HEK293 (cell line): ENCODE measurements at regions not wholly inside any gene's neighbourhood (a gene's known extent, or its start where the extent isn't known, plus 50 kb on each side); places are given as distances from the start of the nearest gene placed in this dataset.
A peak's percentile ranks its signal among the peaks of the same experiment; 100 is the strongest.

Experiments used
- CTCF ChIA-PET: fragments of 350-600 bp; formaldehyde crosslinking; extraction: SDS; loops from one replicate; lab custom pipeline; 2021; ENCODE audit warnings: antibody characterized with exemption; lab: Yijun Ruan, JAX
- POLR2A ChIA-PET: fragments of 300-600 bp; formaldehyde crosslinking; extraction: SDS; loops from one replicate; lab custom pipeline; 2020; ENCODE audit warnings: antibody characterized with exemption, inconsistent platforms; lab: Yijun Ruan, JAX
- H3K27ac ChIP-seq: fragments of 200-500 bp; sonication (Bioruptor generic); 2 replicates; pipeline ENCODE4 v1.5.1; 2014; ENCODE audit warnings: low read depth, low read length, control low read depth, inconsistent platforms; ENCODE audit errors: extremely low read depth
- H3K36me3 ChIP-seq, 2 experiments: fragments of 200-500 bp in 1 of 2; sonication (Bioruptor generic) in 1 of 2; 1 replicate in 1 of 2; 2 replicates in 1 of 2; pipeline ENCODE4 v1.5.1; 2014 to 2017; ENCODE audit warnings: inconsistent platforms in 2 of 2, low read length in 2 of 2; ENCODE audit not compliant: control insufficient read depth in 2 of 2, insufficient read depth in 1 of 2
- H3K4me1 ChIP-seq: fragments of 200-500 bp; sonication (Bioruptor generic); 2 replicates; pipeline ENCODE4 v1.5.1; 2014; ENCODE audit warnings: mild to moderate bottlenecking, low read length, inconsistent platforms; ENCODE audit not compliant: control insufficient read depth, insufficient read depth
- H3K4me3 ChIP-seq: 2 replicates; pipeline ENCODE4 v1.5.1; 2011; ENCODE audit warnings: low read depth, mild to moderate bottlenecking, control low read depth, low read length, moderate library complexity
- H3K9me3 ChIP-seq: fragments of 200-500 bp; sonication (Bioruptor generic); 2 replicates; pipeline ENCODE4 v1.5.1; 2014; ENCODE audit warnings: low read depth, low read length, inconsistent platforms; ENCODE audit not compliant: control insufficient read depth, insufficient read depth
- FEZF1 ChIP-seq: fragments of 450-650 bp; formaldehyde crosslinking; IDR thresholded peaks from 2 replicates; pipeline ENCODE4 v1.5.1; 2016; ENCODE audit warnings: missing biosample characterization, missing genetic modification characterization
- INSM2 ChIP-seq: fragments of 450-650 bp; formaldehyde crosslinking; IDR thresholded peaks from 2 replicates; pipeline ENCODE4 v1.5.1; 2016; ENCODE audit warnings: missing biosample characterization, missing genetic modification characterization
- KLF16 ChIP-seq: fragments of 450-650 bp; formaldehyde crosslinking; IDR thresholded peaks from 2 replicates; pipeline ENCODE4 v1.5.1; 2017; ENCODE audit warnings: missing biosample characterization, missing genetic modification characterization
- SP2 ChIP-seq: fragments of 450-650 bp; formaldehyde crosslinking; IDR thresholded peaks from 2 replicates; pipeline ENCODE4 v1.5.1; 2016; ENCODE audit warnings: missing biosample characterization, missing genetic modification characterization
- ZBTB6 ChIP-seq: fragments of 450-650 bp; formaldehyde crosslinking; IDR thresholded peaks from 2 replicates; pipeline ENCODE4 v1.5.1; 2017; ENCODE audit warnings: missing biosample characterization, missing genetic modification characterization
- ZBTB8A ChIP-seq: fragments of 450-650 bp; formaldehyde crosslinking; IDR thresholded peaks from 2 replicates; pipeline ENCODE4 v1.5.1; 2016; ENCODE audit warnings: missing biosample characterization, missing genetic modification characterization
- ZEB2 ChIP-seq: fragments of 450-650 bp; formaldehyde crosslinking; IDR thresholded peaks from 2 replicates; pipeline ENCODE4 v1.5.1; 2016; ENCODE audit warnings: missing biosample characterization, missing genetic modification characterization
- ZFHX2 ChIP-seq: fragments of 450-650 bp; formaldehyde crosslinking; conservative IDR thresholded peaks from 2 replicates; pipeline ENCODE4 v1.5.1; 2016; ENCODE audit warnings: missing biosample characterization, missing genetic modification characterization
- ZNF112 ChIP-seq: fragments of 450-650 bp; formaldehyde crosslinking; IDR thresholded peaks from 2 replicates; pipeline ENCODE4 v1.5.0; 2017; ENCODE audit warnings: missing biosample characterization, missing genetic modification characterization
- ZNF133 ChIP-seq: fragments of 450-650 bp; formaldehyde crosslinking; IDR thresholded peaks from 2 replicates; pipeline ENCODE4 v1.5.1; 2016; ENCODE audit warnings: missing biosample characterization, missing genetic modification characterization
- ZNF138 ChIP-seq: fragments of 450-650 bp; formaldehyde crosslinking; IDR thresholded peaks from 2 replicates; pipeline ENCODE4 v1.5.1; 2016; ENCODE audit warnings: missing biosample characterization, missing genetic modification characterization, borderline replicate concordance
- ZNF16 ChIP-seq: fragments of 450-650 bp; formaldehyde crosslinking; IDR thresholded peaks from 2 replicates; pipeline ENCODE4 v1.5.1; 2016; ENCODE audit warnings: low read depth, missing biosample characterization, missing genetic modification characterization
- ZNF184 ChIP-seq: fragments of 450-650 bp; IDR thresholded peaks from 2 replicates; pipeline ENCODE4 v1.5.1; 2018; ENCODE audit warnings: missing biosample characterization, mild to moderate bottlenecking, missing genetic modification characterization
- ZNF223 ChIP-seq: fragments of 450-650 bp; formaldehyde crosslinking; IDR thresholded peaks from 2 replicates; pipeline ENCODE4 v1.5.1; 2016; ENCODE audit warnings: missing biosample characterization, missing genetic modification characterization
- ZNF335 ChIP-seq: fragments of 450-650 bp; formaldehyde crosslinking; conservative IDR thresholded peaks from 2 replicates; pipeline ENCODE4 v1.5.1; 2016; ENCODE audit warnings: missing biosample characterization, missing genetic modification characterization
- ZNF366 ChIP-seq: fragments of 450-650 bp; formaldehyde crosslinking; conservative IDR thresholded peaks from 2 replicates; pipeline ENCODE4 v1.5.1; 2016; ENCODE audit warnings: missing biosample characterization, missing genetic modification characterization
- ZNF416 ChIP-seq: fragments of 450-650 bp; formaldehyde crosslinking; IDR thresholded peaks from 2 replicates; pipeline ENCODE4 v1.5.1; 2016; ENCODE audit warnings: missing biosample characterization, missing genetic modification characterization
- ZNF501 ChIP-seq: fragments of 450-650 bp; formaldehyde crosslinking; IDR thresholded peaks from 2 replicates; pipeline ENCODE4 v1.5.1; 2016; ENCODE audit warnings: missing biosample characterization, missing genetic modification characterization
- ZNF596 ChIP-seq: fragments of 450-650 bp; IDR thresholded peaks from 2 replicates; pipeline ENCODE4 v1.5.0; 2018; ENCODE audit warnings: missing biosample characterization, mild to moderate bottlenecking, missing genetic modification characterization, moderate library complexity
- ZNF610 ChIP-seq: fragments of 450-650 bp; formaldehyde crosslinking; IDR thresholded peaks from 2 replicates; pipeline ENCODE4 v1.5.1; 2016; ENCODE audit warnings: missing biosample characterization, missing genetic modification characterization, borderline replicate concordance
- ZNF629 ChIP-seq: fragments of 450-650 bp; formaldehyde crosslinking; IDR thresholded peaks from 2 replicates; pipeline ENCODE4 v1.5.1; 2017; ENCODE audit warnings: missing biosample characterization, missing genetic modification characterization
- ZNF76 ChIP-seq: fragments of 450-650 bp; formaldehyde crosslinking; IDR thresholded peaks from 2 replicates; pipeline ENCODE4; 2016; ENCODE audit warnings: low read depth, missing biosample characterization, missing genetic modification characterization, borderline replicate concordance
- ZNF776 ChIP-seq: fragments of 450-650 bp; formaldehyde crosslinking; IDR thresholded peaks from 2 replicates; pipeline ENCODE4 v1.5.0; 2017; ENCODE audit warnings: missing biosample characterization, missing genetic modification characterization, borderline replicate concordance
- TF ChIP-seq, protein P1 (sequence below): fragments of 450-650 bp; formaldehyde crosslinking; IDR thresholded peaks from 2 replicates; pipeline ENCODE4 v1.5.1; 2016; ENCODE audit warnings: missing biosample characterization, missing genetic modification characterization

GRCh38 chr1:56426587-56427381 is 152.6 kb downstream of the PLPP3 start:
- POLR2A ChIA-PET: no interaction called here
- H3K9me3 ChIP-seq: no peaks in the 10 kb centered on the region
- TF ChIP-seq ZNF416 (tag by site-specific recombination) (no peak), KLF16 (tag by site-specific recombination) (no peak), ZNF501 (no peak), FEZF1 (tag by site-specific recombination) (no peak), ZBTB6 (tag by site-specific recombination) (no peak), ZNF610 (no peak), ZNF335 (no peak), ZBTB8A (tag by site-specific recombination) (no peak), ZNF596 (tag by site-specific recombination) (no peak)
- CTCF ChIA-PET: no interaction called here
- H3K4me1 ChIP-seq: no peaks in the 10 kb centered on the region; the same call in 1 of the 2 replicates
- no peaks in the 10 kb centered on the region for H3K36me3 ChIP-seq
- no peak overlapping the region for H3K27ac ChIP-seq
- H3K4me3 ChIP-seq: no peak overlapping the region

DNA sequence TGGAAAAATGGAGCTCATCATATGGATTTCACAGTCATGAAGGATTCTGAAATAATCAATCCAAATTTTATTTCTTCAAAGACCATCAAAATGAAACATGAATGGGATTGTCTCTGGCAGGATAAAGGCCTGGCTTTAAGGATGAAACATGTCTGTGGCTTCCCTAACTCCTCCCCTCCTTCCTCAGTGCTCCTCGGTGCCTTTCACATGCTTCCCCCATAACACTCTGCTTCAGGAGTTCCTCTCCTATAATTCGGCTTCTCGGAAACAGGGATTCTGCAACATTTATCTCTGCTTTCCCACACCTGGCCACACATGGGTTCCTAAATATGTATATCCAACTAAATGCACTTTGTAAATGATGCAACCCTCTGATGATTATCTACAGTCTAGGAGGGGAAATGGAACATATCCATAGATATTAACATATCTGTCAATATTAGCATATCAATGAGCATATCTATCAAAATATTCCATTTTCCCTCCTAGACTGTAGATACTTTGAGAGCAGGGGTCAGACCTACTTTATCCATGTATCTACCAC is 153.8 kb downstream of the PLPP3 start:
- Histone ChIP-seq H3K36me3 (no peaks in the 10 kb centered on the region), H3K4me3 (no peak overlapping the region), H3K9me3 (no peaks in the 10 kb centered on the region), H3K4me1 (no peaks in the 10 kb centered on the region; the same call in 1 of the 2 replicates), H3K27ac (no peak overlapping the region)
- POLR2A ChIA-PET: interaction anchor here (0.9 kb wide), 1 partner anchor 11 kb away, joined by 3 read pairs; no protein-coding TSS in a partner anchor
- CTCF ChIA-PET: no interaction called here
- TF ChIP-seq ZNF366 (tag by site-specific recombination) (peak; percentile 47), ZNF76 (tag by site-specific recombination) (no peak)

DNA sequence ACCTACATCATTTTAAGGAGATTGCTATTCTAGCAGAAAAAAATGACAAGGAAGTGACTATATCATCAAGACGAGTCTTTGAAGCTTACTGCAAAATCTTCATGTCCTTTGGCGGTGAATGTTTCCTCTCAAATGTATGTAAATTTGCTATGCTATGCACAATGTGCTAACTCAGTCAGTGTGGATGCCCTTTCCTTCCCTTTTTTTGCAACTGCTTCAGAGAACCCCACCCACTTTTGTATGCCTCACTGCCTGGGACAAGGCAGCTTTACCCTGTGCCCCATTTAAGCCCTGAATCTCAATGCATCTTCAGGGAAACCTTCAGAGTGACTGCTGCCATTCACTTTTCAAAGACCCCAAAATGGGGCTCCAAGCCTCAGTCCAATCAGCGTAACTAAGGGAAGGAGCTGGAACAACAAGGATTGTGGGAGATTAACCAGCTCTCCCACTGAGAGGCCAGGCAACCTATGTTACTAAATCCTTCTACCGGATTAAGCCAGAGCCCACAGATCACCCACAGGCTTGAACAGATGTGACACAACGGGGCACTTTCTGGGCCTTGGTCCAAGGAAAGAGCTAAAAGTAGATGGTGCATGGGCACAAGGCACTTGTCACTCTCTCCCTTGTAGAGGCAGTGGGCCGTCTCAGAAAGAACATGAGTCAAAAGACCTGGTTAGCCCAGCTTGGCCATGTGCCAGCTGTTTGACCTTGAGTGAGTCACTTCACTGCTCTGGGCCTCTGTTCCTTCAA is 154.4 kb downstream of the PLPP3 start:
- Histone ChIP-seq H3K9me3 (no peaks in the 10 kb centered on the region), H3K4me1 (no peaks in the 10 kb centered on the region; the same call in 1 of the 2 replicates), H3K4me3 (no peak overlapping the region), H3K36me3 (no peaks in the 10 kb centered on the region), H3K27ac (no peak overlapping the region)
- CTCF ChIA-PET: no interaction called here
- POLR2A ChIA-PET: interaction anchor here (0.9 kb wide), 1 partner anchor 10 kb away, joined by 3 read pairs; no protein-coding TSS in a partner anchor
- 0 out of 2 replicates have a peak, but pooled peaks have one; percentile 24 for TF ChIP-seq ZEB2 (tag by site-specific recombination)
- TF ChIP-seq ZNF133 (tag by site-specific recombination): no peak
- no peak for TF ChIP-seq INSM2 (tag by site-specific recombination)
- peak; percentile 50; the same call in 1 of the 2 replicates for TF ChIP-seq ZNF629 (tag by site-specific recombination)
- TF ChIP-seq, protein P1, sequence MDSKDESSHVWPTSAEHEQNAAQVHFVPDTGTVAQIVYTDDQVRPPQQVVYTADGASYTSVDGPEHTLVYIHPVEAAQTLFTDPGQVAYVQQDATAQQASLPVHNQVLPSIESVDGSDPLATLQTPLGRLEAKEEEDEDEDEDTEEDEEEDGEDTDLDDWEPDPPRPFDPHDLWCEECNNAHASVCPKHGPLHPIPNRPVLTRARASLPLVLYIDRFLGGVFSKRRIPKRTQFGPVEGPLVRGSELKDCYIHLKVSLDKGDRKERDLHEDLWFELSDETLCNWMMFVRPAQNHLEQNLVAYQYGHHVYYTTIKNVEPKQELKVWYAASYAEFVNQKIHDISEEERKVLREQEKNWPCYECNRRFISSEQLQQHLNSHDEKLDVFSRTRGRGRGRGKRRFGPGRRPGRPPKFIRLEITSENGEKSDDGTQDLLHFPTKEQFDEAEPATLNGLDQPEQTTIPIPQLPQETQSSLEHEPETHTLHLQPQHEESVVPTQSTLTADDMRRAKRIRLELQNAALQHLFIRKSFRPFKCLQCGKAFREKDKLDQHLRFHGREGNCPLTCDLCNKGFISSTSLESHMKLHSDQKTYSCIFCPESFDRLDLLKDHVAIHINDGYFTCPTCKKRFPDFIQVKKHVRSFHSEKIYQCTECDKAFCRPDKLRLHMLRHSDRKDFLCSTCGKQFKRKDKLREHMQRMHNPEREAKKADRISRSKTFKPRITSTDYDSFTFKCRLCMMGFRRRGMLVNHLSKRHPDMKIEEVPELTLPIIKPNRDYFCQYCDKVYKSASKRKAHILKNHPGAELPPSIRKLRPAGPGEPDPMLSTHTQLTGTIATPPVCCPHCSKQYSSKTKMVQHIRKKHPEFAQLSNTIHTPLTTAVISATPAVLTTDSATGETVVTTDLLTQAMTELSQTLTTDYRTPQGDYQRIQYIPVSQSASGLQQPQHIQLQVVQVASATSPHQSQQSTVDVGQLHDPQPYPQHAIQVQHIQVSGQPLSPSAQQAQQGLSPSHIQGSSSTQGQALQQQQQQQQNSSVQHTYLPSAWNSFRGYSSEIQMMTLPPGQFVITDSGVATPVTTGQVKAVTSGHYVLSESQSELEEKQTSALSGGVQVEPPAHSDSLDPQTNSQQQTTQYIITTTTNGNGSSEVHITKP (tag by site-specific recombination): 0 out of 2 replicates have a peak, but pooled peaks have one; percentile 29
- peak; percentile 85 for TF ChIP-seq ZNF184 (tag by site-specific recombination)
- no peak for TF ChIP-seq ZNF223 (tag by site-specific recombination)
- TF ChIP-seq ZFHX2 (tag by site-specific recombination): peak; percentile 63
- no peak for TF ChIP-seq SP2
- peak; percentile 72 for TF ChIP-seq ZNF112 (tag by site-specific recombination)
- no peak for TF ChIP-seq ZNF138
- peak; percentile 68; the same call in 1 of the 2 replicates for TF ChIP-seq ZNF776 (tag by site-specific recombination)
- no peak for TF ChIP-seq ZNF16 (tag by site-specific recombination)
